ENCODE measurements at regions not wholly inside any gene's neighbourhood (a gene's known extent, or its start where the extent isn't known, plus 50 kb on each side); places are given as distances from the start of the nearest gene placed in this dataset.
"Not testable (repeated sequence)": the region's sequence is repeated elsewhere in the genome, so short reads cannot be mapped to it uniquely, and the experiment has no call there.

DNA sequence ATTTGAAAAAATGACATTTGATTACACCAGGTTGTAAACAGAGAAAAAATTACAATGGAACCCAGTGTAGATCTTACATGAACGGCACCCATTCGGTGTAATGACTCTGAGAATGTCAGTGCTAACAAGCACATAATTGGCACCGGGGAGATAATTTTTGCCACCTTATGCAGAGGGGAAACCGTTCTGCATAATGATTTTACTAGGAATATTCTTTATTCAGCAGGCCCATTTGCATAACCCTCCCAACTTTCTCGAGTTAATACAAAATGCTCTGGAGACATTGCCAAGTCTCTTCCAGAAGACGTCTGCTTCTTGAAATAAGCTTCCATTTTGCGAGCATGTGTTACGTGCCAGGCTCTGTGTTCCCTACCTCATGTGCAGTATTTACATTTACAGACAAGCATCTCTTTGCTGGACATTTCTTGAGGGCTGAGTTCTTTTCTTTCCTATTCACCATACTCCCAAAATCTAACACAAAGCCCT is 275.8 kb downstream of the MIAT start:
- DNase-seq (ENCODE audit: low read depth): no peak
- TF ChIP-seq, protein P1, sequence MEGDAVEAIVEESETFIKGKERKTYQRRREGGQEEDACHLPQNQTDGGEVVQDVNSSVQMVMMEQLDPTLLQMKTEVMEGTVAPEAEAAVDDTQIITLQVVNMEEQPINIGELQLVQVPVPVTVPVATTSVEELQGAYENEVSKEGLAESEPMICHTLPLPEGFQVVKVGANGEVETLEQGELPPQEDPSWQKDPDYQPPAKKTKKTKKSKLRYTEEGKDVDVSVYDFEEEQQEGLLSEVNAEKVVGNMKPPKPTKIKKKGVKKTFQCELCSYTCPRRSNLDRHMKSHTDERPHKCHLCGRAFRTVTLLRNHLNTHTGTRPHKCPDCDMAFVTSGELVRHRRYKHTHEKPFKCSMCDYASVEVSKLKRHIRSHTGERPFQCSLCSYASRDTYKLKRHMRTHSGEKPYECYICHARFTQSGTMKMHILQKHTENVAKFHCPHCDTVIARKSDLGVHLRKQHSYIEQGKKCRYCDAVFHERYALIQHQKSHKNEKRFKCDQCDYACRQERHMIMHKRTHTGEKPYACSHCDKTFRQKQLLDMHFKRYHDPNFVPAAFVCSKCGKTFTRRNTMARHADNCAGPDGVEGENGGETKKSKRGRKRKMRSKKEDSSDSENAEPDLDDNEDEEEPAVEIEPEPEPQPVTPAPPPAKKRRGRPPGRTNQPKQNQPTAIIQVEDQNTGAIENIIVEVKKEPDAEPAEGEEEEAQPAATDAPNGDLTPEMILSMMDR (IDR thresholded peaks at IDR 0.05; ENCODE audit: insufficient read depth, low read depth, low read length): no peak
- H3K4me3 ChIP-seq (ENCODE audit: low read depth, low read length): no peak overlapping the region

DNA sequence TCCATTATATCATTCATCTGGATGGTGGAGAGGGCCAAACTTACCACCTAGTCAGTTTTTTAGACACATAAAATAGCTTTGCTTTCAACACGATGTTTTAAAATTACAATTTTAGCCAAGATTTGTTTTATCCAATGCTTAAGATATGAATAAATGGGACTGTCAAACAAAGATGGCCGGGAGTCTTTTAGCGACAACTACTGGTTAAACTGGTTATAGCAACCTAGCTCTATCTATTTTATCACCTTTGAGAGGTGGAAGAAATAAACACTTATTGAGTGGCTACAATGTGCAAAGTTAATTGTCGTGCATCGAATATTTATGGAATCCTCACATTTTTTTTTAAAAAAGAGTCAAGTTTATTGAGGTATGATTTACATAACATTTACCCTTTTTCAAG is 279.8 kb downstream of the MIAT start:
- TF ChIP-seq, protein P1 (IDR thresholded peaks at IDR 0.05; ENCODE audit: insufficient read depth, low read depth, low read length): no peak
- DNase-seq (ENCODE audit: low read depth): no peak
- no peak overlapping the region for H3K4me3 ChIP-seq (ENCODE audit: low read depth, low read length)

DNA sequence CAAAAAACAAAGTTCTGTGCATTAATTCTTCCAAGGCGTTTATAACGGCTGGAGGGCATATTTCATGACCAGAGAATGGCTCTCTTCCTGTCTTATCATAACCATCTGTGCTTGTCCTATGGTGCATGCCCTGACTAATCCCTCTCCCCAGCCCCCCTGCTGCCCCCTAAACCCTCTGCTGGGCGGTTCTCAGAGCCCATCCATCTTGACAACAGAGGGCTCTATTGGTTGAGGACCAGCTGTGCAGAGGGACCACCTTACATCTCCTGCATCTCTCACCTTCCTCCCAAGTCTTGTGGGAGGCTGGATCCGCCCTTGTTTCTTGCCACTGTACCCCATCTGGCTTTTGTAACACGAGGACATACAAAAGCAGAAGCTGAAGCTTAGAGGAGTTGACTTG is 282.1 kb downstream of the MIAT start:
- DNase-seq (ENCODE audit: low read depth): no peak
- TF ChIP-seq, protein P1 (IDR thresholded peaks at IDR 0.05; ENCODE audit: insufficient read depth, low read depth, low read length): no peak
- H3K4me3 ChIP-seq (ENCODE audit: low read depth, low read length): no peak overlapping the region

DNA sequence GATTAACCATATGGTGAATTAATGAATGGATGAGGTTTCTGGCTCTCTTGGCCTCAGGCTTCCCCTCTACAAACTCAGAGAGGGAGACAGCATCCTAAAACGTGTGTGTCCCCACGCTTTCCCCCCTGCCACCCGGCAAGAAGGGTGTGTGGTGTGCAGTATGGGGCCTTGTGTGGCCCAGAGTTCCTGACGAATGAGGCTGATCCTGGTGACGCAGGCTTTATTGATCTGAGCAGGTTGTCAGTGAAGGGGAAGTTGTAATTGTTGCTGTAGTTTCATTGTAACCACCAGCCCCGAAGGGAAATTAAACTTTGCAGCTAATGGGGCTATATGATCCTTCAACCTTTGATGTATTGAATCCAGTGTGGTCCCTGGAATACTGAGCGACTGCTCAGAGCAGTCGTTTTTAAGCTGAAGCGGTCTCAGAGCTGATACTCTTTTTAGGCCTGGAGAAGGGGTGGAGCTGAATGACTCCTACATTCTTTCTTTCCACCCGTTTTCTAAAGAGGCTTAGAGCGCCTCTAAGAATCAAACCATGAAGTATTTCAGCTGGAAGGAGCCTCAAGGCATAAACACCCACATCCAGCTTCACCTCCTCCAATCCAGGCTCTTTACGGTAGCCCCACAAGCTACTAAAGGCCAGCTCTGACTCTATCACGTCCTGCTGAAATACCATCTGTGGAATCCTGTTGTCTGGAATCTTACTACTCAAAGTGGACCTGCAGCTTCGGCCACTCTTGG is 284.7 kb downstream of the MIAT start:
- DNase-seq (ENCODE audit: low read depth): no peak
- TF ChIP-seq, protein P1 (IDR thresholded peaks at IDR 0.05; ENCODE audit: insufficient read depth, low read depth, low read length): no peak

DNA sequence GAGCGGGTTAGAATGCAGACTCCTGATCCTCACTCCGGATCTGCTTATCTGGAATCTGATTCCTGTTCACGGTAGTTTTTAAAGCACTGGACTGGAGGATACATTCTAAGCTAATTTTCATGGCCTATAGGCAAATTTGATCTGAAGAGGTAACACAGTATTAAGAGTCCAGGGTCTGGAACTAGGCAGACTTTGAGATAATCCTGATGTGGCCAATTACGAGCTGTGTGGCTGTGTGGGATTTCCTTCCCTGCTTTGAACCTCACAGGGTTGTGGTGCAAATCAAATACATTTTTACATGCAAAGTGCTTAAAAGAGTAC is 285.2 kb downstream of the MIAT start:
- H3K4me3 ChIP-seq (ENCODE audit: low read depth, low read length): no peak overlapping the region
- TF ChIP-seq, protein P1 (IDR thresholded peaks at IDR 0.05; ENCODE audit: insufficient read depth, low read depth, low read length): no peak
- DNase-seq (ENCODE audit: low read depth): no peak

More for the DNA sequence above, 284.7 kb downstream of the MIAT start:
- no peak overlapping the region for H3K4me3 ChIP-seq (ENCODE audit: low read depth, low read length)

DNA sequence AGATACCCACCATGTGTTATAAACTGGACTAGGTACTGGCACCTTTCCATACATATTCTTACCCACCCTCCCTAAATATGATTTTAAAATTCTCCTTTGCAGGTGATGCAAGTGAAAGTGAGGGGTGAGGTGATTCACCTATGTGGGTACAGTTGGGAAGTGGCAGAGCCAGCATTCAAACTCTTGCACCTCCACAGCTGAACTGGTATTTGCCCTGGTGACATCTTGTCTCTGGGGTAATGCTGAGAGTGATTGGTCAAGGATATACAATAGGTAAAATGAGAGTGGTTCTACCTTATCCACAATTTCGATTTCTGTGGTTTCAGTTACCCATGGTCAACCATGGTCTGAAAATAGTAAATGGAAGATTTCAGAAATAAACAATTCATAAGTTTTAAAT is 288.2 kb downstream of the MIAT start:
- no peak overlapping the region for H3K4me3 ChIP-seq (ENCODE audit: low read depth, low read length)
- TF ChIP-seq, protein P1 (IDR thresholded peaks at IDR 0.05; ENCODE audit: insufficient read depth, low read depth, low read length): no peak
- DNase-seq (ENCODE audit: low read depth): no peak

DNA sequence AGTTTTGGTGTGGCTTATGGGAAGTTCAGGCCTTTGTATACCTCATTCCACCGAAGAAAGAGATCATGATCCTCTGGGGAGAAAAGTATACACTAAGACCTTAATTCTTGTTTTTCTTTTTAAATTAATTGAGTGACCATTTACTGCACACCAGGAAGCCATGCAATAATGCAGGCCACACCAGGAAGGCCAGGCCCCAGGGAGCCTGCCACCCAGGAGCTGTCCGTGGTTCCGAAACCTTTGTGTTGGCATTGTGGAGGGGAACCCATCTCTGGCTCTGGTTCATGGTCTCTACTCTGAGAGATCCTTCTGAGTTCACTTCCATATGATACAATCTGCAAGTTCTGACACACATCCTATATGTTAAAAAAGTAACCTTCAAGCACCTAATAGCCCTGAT is 291.8 kb downstream of the MIAT start:
- no peak overlapping the region for H3K4me3 ChIP-seq (ENCODE audit: low read depth, low read length)
- DNase-seq (ENCODE audit: low read depth): peak; percentile 11
- TF ChIP-seq, protein P1 (IDR thresholded peaks at IDR 0.05; ENCODE audit: insufficient read depth, low read depth, low read length): no peak

DNA sequence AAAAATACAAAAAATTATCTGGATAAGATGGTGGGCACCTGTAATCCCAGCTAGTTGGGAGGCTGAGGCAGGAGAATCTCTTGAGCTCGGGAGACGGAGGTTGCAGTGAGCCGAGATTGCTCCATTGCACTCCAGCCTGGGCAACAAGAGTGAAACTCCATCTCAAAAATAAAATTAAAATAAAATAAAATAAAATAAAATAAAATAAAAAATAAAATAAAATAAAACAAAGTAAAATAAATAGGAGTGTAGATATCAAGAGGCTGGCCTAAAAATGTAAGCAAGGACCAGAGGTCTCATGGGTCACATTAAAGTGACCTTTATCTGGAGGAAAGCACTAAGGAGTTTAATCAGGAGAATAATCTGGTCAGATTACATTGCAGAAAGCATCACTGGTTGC is 293.8 kb downstream of the MIAT start:
- H3K4me3 ChIP-seq (ENCODE audit: low read depth, low read length); DNase-seq (ENCODE audit: low read depth): not testable (repeated sequence)

Measured in fibroblast of villous mesenchyme (primary cell).